HEK293T (cell line): ENCODE measurements at regions not wholly inside any gene's neighbourhood (a gene's known extent, or its start where the extent isn't known, plus 50 kb on each side); places are given as distances from the start of the nearest gene placed in this dataset.

Experiments used
- CTCF ChIA-PET: fragments of 350-600 bp; formaldehyde crosslinking; extraction: SDS; loops from one replicate; lab custom pipeline; 2021; ENCODE audit warnings: antibody characterized with exemption, inconsistent platforms; lab: Yijun Ruan, JAX
- POLR2A ChIA-PET: fragments of 350-600 bp; formaldehyde crosslinking; extraction: SDS; loops from one replicate; lab custom pipeline; 2020; ENCODE audit warnings: antibody characterized with exemption, inconsistent platforms; lab: Yijun Ruan, JAX
- DNase-seq: peaks from one replicate; pipeline ENCODE4 v3.0.0; 2012; ENCODE audit warnings: mixed read lengths; ENCODE audit errors: extremely low spot score
- ARNT ChIP-seq: fragments of 450-650 bp; IDR thresholded peaks from 2 replicates; pipeline ENCODE4 v1.6.1; 2017; ENCODE audit warnings: mild to moderate bottlenecking
- BHLHE40 ChIP-seq: fragments of 450-650 bp; IDR thresholded peaks from 2 replicates; pipeline ENCODE4 v1.6.1; 2016; ENCODE audit warnings: mild to moderate bottlenecking, moderate library complexity, borderline replicate concordance
- CTBP1 ChIP-seq: fragments of 450-650 bp; IDR thresholded peaks from 2 replicates; pipeline ENCODE4 v1.6.1; 2016; ENCODE audit warnings: borderline replicate concordance
- ELF4 ChIP-seq: fragments of 450-650 bp; IDR thresholded peaks from 2 replicates; pipeline ENCODE4 v1.6.1; 2017; ENCODE audit warnings: antibody characterized with exemption
- FOXA1 ChIP-seq: fragments of 450-650 bp; IDR thresholded peaks from 2 replicates; pipeline ENCODE4 v1.6.1; 2016; ENCODE audit warnings: mild to moderate bottlenecking
- FOXK2 ChIP-seq: fragments of 450-650 bp; IDR thresholded peaks from 2 replicates; pipeline ENCODE4 v1.6.1; 2016; ENCODE audit warnings: mild to moderate bottlenecking
- FOXM1 ChIP-seq: fragments of 450-650 bp; IDR thresholded peaks from 2 replicates; pipeline ENCODE4 v1.6.1; 2017; ENCODE audit warnings: mild to moderate bottlenecking, borderline replicate concordance
- HDGF ChIP-seq: fragments of 450-650 bp; IDR thresholded peaks from 2 replicates; pipeline ENCODE4 v1.6.1; 2017; ENCODE audit warnings: antibody characterized with exemption, borderline replicate concordance
- L3MBTL2 ChIP-seq: fragments of 450-650 bp; conservative IDR thresholded peaks from 2 replicates; pipeline ENCODE4 v1.6.1; 2016; ENCODE audit warnings: mild to moderate bottlenecking
- LEF1 ChIP-seq: fragments of 450-650 bp; IDR thresholded peaks from 2 replicates; pipeline ENCODE4 v1.6.1; 2017; ENCODE audit warnings: mild to moderate bottlenecking, borderline replicate concordance
- NFRKB ChIP-seq: fragments of 450-650 bp; IDR thresholded peaks from 2 replicates; pipeline ENCODE4 v1.6.1; 2016; ENCODE audit warnings: mild to moderate bottlenecking, moderate library complexity
- SP1 ChIP-seq: fragments of 450-650 bp; IDR thresholded peaks from 2 replicates; pipeline ENCODE4 v1.6.1; 2017
- SUZ12 ChIP-seq: fragments of 450-650 bp; IDR thresholded peaks from 2 replicates; pipeline ENCODE4 v1.6.1; 2016; ENCODE audit warnings: mild to moderate bottlenecking
- TARDBP ChIP-seq: fragments of 450-650 bp; IDR thresholded peaks from 2 replicates; pipeline ENCODE4 v1.6.1; 2016
- ZNF384 ChIP-seq: fragments of 450-650 bp; IDR thresholded peaks from 2 replicates; pipeline ENCODE4 v1.6.1; 2016
- TF ChIP-seq, protein P1 (sequence below): fragments of 450-650 bp; IDR thresholded peaks from 2 replicates; pipeline ENCODE4 v1.6.1; 2016

GRCh38 chr7:110386913-110387312 lies 704.0 kb upstream of the LRRN3 start:
- no peak for DNase-seq
- POLR2A ChIA-PET: no interaction called here
- CTCF ChIA-PET: no interaction called here
- TF ChIP-seq FOXA1: no peak
- no peak for TF ChIP-seq L3MBTL2
- no peak for TF ChIP-seq BHLHE40
- TF ChIP-seq TARDBP: no peak

GRCh38 chr7:110387689-110388088 lies 703.2 kb upstream of the LRRN3 start:
- DNase-seq: no peak
- TF ChIP-seq, protein P1, sequence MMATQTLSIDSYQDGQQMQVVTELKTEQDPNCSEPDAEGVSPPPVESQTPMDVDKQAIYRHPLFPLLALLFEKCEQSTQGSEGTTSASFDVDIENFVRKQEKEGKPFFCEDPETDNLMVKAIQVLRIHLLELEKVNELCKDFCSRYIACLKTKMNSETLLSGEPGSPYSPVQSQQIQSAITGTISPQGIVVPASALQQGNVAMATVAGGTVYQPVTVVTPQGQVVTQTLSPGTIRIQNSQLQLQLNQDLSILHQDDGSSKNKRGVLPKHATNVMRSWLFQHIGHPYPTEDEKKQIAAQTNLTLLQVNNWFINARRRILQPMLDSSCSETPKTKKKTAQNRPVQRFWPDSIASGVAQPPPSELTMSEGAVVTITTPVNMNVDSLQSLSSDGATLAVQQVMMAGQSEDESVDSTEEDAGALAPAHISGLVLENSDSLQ: no peak
- TF ChIP-seq ELF4 (no peak), FOXA1 (no peak), ZNF384 (no peak), NFRKB (no peak), L3MBTL2 (no peak), SP1 (no peak), SUZ12 (no peak), FOXM1 (no peak), FOXK2 (no peak), ARNT (no peak), CTBP1 (no peak), HDGF (no peak), BHLHE40 (no peak)
- POLR2A ChIA-PET: no interaction called here
- CTCF ChIA-PET: no interaction called here

- POLR2A ChIA-PET: no interaction called here
- TF ChIP-seq TARDBP (no peak), CTBP1 (no peak), NFRKB (no peak), HDGF (no peak), ZNF384 (no peak)
- CTCF ChIA-PET: no interaction called here
- DNase-seq: no peak
Measured at GRCh38 chr7:110388457-110388856, 702.5 kb upstream of the LRRN3 start.

GRCh38 chr7:110396021-110396420 lies 694.9 kb upstream of the LRRN3 start:
- ChIA-PET POLR2A (no interaction called here), CTCF (interaction anchor here (0.7 kb wide), 1 partner anchor 1070 kb away, joined by 3 read pairs; no protein-coding TSS in a partner anchor)
- TF ChIP-seq ELF4 (no peak), FOXK2 (no peak)
- no peak for DNase-seq

GRCh38 chr7:110397927-110398660 lies 692.8 kb upstream of the LRRN3 start:
- CTCF ChIA-PET: no interaction called here
- POLR2A ChIA-PET: no interaction called here
- no peak for DNase-seq
- TF ChIP-seq LEF1: no peak
- no peak for TF ChIP-seq TARDBP
- no peak for TF ChIP-seq ELF4
- no peak for TF ChIP-seq FOXA1
- no peak for TF ChIP-seq HDGF
- TF ChIP-seq CTBP1: no peak
- TF ChIP-seq FOXM1: no peak

DNA sequence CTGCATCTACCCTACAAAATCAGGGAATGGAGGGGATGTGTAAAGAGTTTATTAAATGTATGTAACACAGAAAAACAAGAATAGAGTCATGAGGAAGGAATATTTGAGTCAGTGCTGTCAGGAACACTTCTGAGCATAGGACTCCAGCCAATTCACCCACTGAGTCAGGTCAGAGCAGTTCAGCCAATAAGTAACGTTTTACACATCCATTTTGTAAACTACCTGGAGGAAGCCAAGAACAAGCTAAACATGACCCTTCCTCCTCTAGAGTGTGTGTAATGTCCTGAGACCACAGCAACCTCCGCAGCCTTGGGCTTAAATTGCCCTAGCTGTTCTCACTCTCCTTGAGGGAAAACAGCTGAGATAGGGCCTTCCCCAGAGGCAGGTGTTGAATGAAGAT lies 691.5 kb upstream of the LRRN3 start:
- no peak for DNase-seq
- POLR2A ChIA-PET: no interaction called here
- CTCF ChIA-PET: no interaction called here
- no peak for TF ChIP-seq HDGF
- no peak for TF ChIP-seq ARNT
- TF ChIP-seq NFRKB: no peak
- no peak for TF ChIP-seq SP1
- no peak for TF ChIP-seq FOXA1
- no peak for TF ChIP-seq CTBP1
- TF ChIP-seq BHLHE40: no peak
- no peak for TF ChIP-seq LEF1
- no peak for TF ChIP-seq ELF4
- no peak for TF ChIP-seq L3MBTL2
- no peak for TF ChIP-seq ZNF384
- TF ChIP-seq, protein P1: no peak
- no peak for TF ChIP-seq FOXM1
- TF ChIP-seq TARDBP: no peak

GRCh38 chr7:110400411-110400810 lies 690.5 kb upstream of the LRRN3 start:
- CTCF ChIA-PET: no interaction called here

More at GRCh38 chr7:110400411-110400810, 690.5 kb upstream of the LRRN3 start:
- TF ChIP-seq TARDBP (no peak), CTBP1 (no peak), FOXM1 (no peak), L3MBTL2 (no peak), FOXA1 (no peak), SP1 (no peak), BHLHE40 (no peak), ZNF384 (no peak), LEF1 (no peak), HDGF (no peak), FOXK2 (no peak), NFRKB (no peak), ELF4 (no peak), ARNT (no peak), SUZ12 (no peak)
- TF ChIP-seq, protein P1: no peak
- DNase-seq: no peak
- POLR2A ChIA-PET: no interaction called here
